ENCODE measurements at regions not wholly inside any gene's neighbourhood (a gene's known extent, or its start where the extent isn't known, plus 50 kb on each side); places are given as distances from the start of the nearest gene placed in this dataset.
"Not testable (repeated sequence)": the region's sequence is repeated elsewhere in the genome, so short reads cannot be mapped to it uniquely, and the experiment has no call there.

- no peak for DNase-seq
Measured at GRCh38 chr16:11416228-11417001, 71.2 kb downstream of the RMI2 start.

DNA sequence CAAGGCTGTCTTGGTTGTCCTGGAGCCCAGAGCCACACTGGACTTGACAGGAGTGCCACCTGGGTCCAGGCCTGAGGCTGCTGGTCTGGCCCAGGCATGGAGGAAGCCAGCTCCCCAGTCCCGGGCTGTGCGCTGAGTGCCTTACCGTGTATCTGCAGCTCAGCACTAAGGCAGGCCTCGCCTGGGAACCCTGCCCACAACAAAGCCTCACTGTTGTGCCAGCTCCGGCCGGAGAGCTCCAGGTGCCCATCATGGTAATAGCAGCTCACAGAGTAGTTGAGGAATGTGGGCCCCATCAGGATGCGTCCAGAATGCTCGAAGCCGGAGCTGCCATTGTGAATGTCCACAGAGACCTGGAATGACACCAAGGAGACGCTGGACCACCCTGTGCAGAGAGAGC is 72.2 kb downstream of the RMI2 start:
- no peak for DNase-seq

GRCh38 chr16:11418506-11418905 is 73.2 kb downstream of the RMI2 start:
- no peak for DNase-seq

DNA sequence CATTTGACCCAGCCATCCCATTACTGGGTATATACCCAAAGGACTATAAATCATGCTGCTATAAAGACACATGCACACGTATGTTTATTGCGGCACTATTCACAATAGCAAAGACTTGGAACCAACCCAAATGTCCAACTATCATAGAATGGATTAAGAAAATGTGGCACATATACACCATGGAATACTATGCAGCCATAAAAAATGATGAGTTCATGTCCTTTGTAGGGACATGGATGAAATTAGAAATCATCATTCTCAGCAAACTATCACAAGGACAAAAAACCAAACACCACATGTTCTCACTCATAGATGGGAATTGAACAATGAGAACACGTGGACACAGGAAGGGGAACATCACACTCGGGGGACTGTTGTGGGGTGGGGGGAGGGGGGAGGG is 74.8 kb downstream of the RMI2 start:
- DNase-seq: not testable (repeated sequence)

DNA sequence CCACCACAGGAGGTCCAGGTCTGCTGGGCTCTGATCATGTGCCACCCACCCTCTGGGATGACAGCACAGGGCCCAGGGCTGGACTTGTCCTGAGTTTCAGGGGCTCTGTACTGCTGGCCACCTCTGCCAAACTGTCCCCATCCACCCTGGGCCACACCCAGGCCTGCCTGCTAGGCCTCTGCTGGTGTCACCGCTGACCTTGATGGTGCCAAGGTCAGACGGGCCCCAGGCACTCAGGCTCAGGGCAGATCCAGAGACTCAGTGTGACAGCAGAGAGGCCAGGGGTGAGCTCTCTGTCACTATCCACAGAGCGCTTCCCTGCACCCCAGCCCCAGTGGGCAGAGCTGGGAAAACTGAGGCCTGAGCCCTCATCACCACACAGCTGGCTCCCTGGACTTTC is 75.6 kb downstream of the RMI2 start:
- no peak for DNase-seq

GRCh38 chr16:11422381-11423314 is 77.4 kb downstream of the RMI2 start:
- no peak for DNase-seq

GRCh38 chr16:11423315-11424117 is 78.3 kb downstream of the RMI2 start:
- DNase-seq: no peak

DNA sequence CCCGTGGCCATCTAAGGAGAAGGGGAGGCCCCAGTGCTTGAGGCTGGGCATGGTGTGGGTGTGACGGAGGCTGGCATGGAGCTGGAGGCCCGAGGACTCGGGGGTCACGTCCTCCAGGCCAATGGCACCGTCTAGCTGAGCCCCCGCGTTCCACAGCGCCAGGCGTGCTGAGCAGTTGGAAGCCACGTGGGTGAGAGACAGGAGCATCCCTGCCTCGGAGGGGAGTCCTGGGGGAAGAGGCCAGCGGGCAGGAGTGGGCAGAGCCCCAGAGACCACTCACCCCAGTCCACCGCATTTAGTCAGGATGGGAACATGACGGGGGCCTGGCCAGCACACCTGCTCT is 78.8 kb downstream of the RMI2 start:
- DNase-seq: no peak

DNA sequence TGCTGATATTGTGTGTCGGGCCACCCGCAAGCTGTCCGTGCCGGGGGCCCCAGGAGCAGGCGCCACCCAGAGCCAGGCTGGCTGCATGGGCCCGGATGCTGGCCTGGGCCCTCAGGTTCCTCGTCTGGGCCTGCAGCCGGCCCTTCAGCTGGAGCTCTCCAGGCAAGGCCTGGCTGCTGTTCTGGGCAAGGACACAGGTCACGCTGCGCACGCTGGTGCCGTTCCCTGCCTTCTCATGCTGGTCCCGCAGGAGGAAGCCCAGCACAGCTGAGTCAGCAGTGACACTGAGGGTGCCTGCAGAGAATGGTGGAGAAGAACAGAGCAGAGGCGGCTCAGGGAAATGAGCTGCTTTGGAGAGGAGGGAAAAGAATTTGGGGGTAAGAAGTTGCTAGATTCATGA is 79.9 kb downstream of the RMI2 start:
- no peak for DNase-seq

- DNase-seq: no peak
Measured at GRCh38 chr16:11428623-11428953, 83.3 kb downstream of the RMI2 start.

- DNase-seq: no peak
Measured at GRCh38 chr16:11429123-11429522, 83.9 kb downstream of the RMI2 start.

DNA sequence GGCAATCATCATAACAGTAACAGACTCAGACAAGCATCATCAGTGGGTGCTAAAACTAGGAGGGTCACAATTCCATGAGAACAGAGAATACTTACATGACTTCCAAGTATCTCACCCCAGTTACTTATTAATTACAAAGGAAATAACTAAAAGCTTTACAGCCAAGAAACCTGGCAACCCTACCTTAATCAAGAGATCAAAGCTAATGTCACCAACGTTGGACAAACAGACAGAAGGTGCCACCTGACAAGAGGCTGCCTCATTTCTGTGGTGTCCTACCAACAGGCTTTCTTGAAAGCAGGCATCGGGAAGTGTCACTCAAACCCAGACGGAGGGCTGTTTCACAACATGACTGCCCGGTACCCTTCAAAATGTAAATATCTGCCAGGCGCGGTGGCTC is 84.6 kb downstream of the RMI2 start:
- no peak for DNase-seq

- no peak for DNase-seq
Measured at GRCh38 chr16:11430601-11431317, 85.5 kb downstream of the RMI2 start.

DNA sequence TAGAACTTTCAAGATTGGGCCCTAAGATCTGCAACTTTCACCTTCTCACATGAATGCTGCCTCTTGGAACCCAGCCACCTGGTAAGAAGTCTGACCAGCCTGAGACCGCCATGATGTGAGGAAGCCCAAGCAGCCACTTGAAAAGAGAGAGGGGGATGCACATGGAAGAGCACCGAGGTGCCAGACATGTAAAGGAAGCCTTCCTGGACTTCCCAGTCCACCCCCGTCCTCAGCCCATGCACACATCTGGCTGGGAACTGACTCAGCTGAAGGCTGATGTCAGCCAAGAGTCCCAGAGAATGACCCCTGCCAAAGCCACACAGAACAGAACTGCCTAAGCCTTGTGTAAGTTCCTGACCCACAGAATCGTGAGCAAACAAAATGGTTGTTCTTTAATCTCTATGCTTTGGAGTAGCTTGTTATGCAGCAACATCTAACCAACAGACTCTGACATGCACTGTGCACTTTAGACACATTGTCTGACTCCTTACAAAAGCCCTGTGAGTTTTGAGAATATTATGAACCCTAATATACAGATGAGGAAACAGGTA is 86.7 kb downstream of the RMI2 start:
- DNase-seq: no peak

DNA sequence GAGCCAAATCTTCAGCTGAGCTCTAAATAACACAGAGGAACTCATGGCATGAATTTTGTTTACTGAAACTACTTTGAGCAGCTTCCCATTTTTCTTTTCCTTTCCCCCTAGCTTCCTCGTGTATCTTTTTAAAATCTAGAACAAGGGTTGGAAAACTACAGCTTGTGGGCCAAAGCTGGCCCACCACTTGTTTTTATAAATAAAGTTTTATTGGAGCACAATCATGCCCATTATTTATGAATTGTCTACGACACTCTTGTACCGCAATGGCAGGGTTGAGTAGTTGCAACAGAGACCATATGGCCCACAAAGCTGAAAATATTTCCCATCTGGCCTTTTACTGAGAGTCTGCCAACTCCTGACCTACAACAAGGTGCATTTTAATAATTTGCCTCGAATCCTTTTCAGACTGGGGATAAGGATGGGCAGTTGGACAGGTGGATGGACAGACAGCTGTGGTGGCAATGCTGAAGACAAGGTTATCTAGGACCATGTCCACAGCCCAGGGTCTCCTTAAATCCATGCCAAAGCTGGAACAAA is 87.7 kb downstream of the RMI2 start:
- DNase-seq: no peak

- no peak for DNase-seq
Measured at GRCh38 chr16:11435576-11435975, 90.3 kb downstream of the RMI2 start.

- DNase-seq: no peak
Measured at GRCh38 chr16:11437069-11437468, 91.8 kb downstream of the RMI2 start.

DNA sequence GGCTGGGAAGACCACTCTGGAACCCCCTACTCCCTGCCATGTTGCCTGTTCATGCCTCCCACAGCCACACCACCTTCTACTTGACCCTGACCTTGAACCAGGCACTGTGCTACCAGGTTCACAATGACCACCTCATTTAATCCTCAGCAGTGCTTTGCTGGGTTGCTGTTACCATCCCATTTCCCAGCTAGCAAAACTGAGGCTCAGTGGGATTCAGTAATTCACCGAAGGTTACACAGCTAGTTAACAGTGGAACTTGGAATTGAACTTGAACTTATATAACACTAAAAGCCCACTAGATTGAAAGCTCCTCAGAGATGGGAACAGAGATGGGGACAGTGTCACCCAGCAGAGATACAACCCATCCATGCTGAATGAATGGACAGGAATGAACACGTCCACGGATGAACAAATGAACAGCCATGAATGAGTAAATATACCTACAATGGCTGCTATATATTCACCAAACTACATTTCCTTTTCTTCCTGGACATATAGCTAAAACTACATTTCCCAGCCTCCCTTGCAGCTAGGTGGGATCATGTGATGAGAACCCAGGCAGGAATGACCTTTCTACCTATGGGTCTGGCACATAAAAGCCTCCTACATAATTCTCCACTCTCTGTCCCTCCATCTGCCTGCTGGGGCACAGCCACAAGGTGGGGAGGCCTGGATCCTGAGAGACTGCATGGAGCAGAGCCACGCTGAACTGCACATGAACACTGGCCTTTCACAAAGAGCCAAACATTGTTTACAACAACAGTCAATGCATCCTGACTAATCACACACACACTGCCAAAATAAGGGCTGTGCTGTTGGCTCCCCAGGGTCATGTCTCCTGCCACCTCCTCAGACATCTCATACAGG is 94.8 kb downstream of the RMI2 start:
- DNase-seq: no peak

DNA sequence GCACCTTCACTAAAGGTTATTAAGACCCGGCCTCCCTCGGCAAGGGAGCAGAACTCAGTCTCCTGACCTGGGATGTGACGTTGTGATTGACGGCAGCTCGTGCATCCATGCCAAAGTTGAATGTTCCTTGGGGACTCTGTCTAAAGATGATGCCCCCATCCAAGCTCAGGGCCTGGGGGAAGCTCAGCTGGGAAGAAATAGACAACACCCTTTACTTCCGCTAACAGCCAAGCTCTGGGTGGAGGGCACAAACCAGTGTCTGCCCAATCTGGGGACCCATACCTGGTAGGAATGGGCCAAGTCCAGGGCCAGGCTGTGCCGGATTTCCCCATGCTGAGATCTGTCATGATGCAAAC is 95.4 kb downstream of the RMI2 start:
- no peak for DNase-seq

DNA sequence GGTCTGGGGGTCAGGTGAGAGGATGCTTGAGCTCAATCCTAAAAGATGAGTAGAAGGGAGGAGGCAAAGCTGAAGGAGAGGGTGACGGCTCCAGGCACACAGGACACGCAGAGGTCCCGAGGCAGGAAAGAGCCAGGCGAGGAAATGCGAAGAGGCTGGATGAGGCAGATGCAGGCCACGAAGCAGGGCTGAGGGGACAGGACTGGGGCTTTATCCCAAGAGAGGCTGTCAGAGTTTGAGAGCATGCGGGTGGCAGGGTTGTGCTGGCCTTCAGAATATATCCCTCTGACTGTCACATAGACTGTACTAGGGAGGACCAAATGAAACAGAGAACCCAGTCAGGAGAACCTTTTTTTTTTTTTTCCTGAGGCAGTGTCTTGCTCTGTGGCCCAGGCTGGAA is 100.2 kb downstream of the RMI2 start:
- no peak for DNase-seq

- DNase-seq: no peak
Measured at GRCh38 chr16:11446566-11447119, 101.4 kb downstream of the RMI2 start.

Data from stimulated activated CD4-positive, alpha-beta T cell treated with anti-CD3 and anti-CD28 coated beads, Interleukin-4, amount 100 ng/mL, for 1 hour (primary cell).